Neural cell (in vitro differentiated cells): ENCODE measurements at regions not wholly inside any gene's neighbourhood (a gene's known extent, or its start where the extent isn't known, plus 50 kb on each side); places are given as distances from the start of the nearest gene placed in this dataset.

Experiments used
- H2AFZ ChIP-seq: fragments of 200-600, 300-800 bp; sonication (generic), shearing (Covaris generic); 2 replicates; pipeline ENCODE4 v1.6.0; 2014; ENCODE audit warnings: low read depth, mild to moderate bottlenecking, antibody characterized with exemption, low read length, moderate library complexity
- H3F3A ChIP-seq: fragments of 200-600 bp; shearing (Covaris generic); 2 replicates; pipeline ENCODE4 v1.6.1; 2016; ENCODE audit warnings: mild to moderate bottlenecking, moderate library complexity, mixed read lengths, antibody characterized with exemption, low read length; ENCODE audit not compliant: insufficient read depth, poor library complexity, severe bottlenecking
- H3K27ac ChIP-seq: fragments of 200-600, 300-800 bp; sonication (generic), shearing (Covaris generic); 2 replicates; pipeline ENCODE4 v1.5.1; 2014; ENCODE audit warnings: mild to moderate bottlenecking, low read length, moderate library complexity
- H3K27me3 ChIP-seq: fragments of 300-800, 200-600 bp; sonication (generic), shearing (Covaris generic); 2 replicates; pipeline ENCODE4 v1.6.0; 2014; ENCODE audit warnings: mild to moderate bottlenecking, low read depth, low read length, moderate library complexity; ENCODE audit not compliant: insufficient read depth
- H3K36me3 ChIP-seq: fragments of 300-800, 200-600 bp; sonication (generic), shearing (Covaris generic); 2 replicates; pipeline ENCODE4 v1.5.1; 2014; ENCODE audit warnings: mild to moderate bottlenecking, antibody characterized with exemption, low read length, moderate library complexity; ENCODE audit not compliant: insufficient read depth
- H3K4me2 ChIP-seq: fragments of 300-800, 200-600 bp; sonication (generic), shearing (Covaris generic); 2 replicates; pipeline ENCODE4 v1.6.0; 2014; ENCODE audit warnings: mild to moderate bottlenecking, low read length
- H3K4me3 ChIP-seq: fragments of 300-800, 200-600 bp; sonication (generic), shearing (Covaris generic); 2 replicates; pipeline ENCODE4 v1.5.1; 2014; ENCODE audit warnings: mild to moderate bottlenecking, low read length, moderate library complexity
- H3K79me2 ChIP-seq: fragments of 200-600 bp; shearing (Covaris generic); replicated peaks from 2 replicates; pipeline ENCODE4 v1.6.0; 2014; ENCODE audit warnings: mild to moderate bottlenecking, low read length, moderate library complexity; ENCODE audit not compliant: insufficient read depth
- H3K9ac ChIP-seq: fragments of 300-800, 200-600 bp; sonication (generic), shearing (Covaris generic); 2 replicates; pipeline ENCODE4 v1.6.1; 2016; ENCODE audit warnings: mild to moderate bottlenecking, low read length, mixed read lengths
- H3K9me2 ChIP-seq: fragments of 200-600 bp; shearing (Covaris generic); 2 replicates; pipeline ENCODE4 v1.6.1; 2016; ENCODE audit warnings: mild to moderate bottlenecking, low read length, mixed read lengths; ENCODE audit not compliant: insufficient read depth
- H3K9me3 ChIP-seq: fragments of 200-600, 300-800 bp; sonication (generic), shearing (Covaris generic); 2 replicates; pipeline ENCODE4 v1.6.1; 2016; ENCODE audit warnings: mild to moderate bottlenecking, mixed run types, low read length, moderate library complexity, mixed read lengths
- H4K20me1 ChIP-seq: fragments of 200-600 bp; shearing (Covaris generic); 2 replicates; pipeline ENCODE4 v1.6.1; 2016; ENCODE audit warnings: mild to moderate bottlenecking, mixed run types; ENCODE audit not compliant: insufficient read depth
- EP300 ChIP-seq: fragments of 450-650 bp; conservative IDR thresholded peaks from 2 replicates; pipeline ENCODE4 v1.6.1; 2014; ENCODE audit warnings: antibody characterized with exemption, mild to moderate bottlenecking, moderate library complexity; ENCODE audit not compliant: poor library complexity, severe bottlenecking
- EZH2 ChIP-seq: fragments of 200-600, 300-800 bp; shearing (Covaris generic), sonication (generic); IDR thresholded peaks from 2 replicates; pipeline ENCODE4 v1.6.1; 2014; ENCODE audit warnings: antibody characterized with exemption, low read length, borderline replicate concordance, mild to moderate bottlenecking; ENCODE audit not compliant: insufficient read depth, poor library complexity, severe bottlenecking
- MXI1 ChIP-seq: fragments of 450-650 bp; conservative IDR thresholded peaks from 2 replicates; pipeline ENCODE4 v1.6.1; 2014; ENCODE audit warnings: antibody characterized with exemption, mild to moderate bottlenecking; ENCODE audit not compliant: poor library complexity, severe bottlenecking
- POLR2AphosphoS5 ChIP-seq: IDR thresholded peaks from 2 replicates; pipeline ENCODE4 v1.6.1; 2012
- RAD21 ChIP-seq: fragments of 450-650 bp; conservative IDR thresholded peaks from 2 replicates; pipeline ENCODE4 v1.6.1; 2014; ENCODE audit warnings: antibody characterized with exemption, mild to moderate bottlenecking, moderate library complexity
- SMC3 ChIP-seq: fragments of 450-650 bp; conservative IDR thresholded peaks from 2 replicates; pipeline ENCODE4 v1.6.1; 2014; ENCODE audit warnings: antibody characterized with exemption, mild to moderate bottlenecking, moderate library complexity; ENCODE audit not compliant: poor library complexity
- TAF1 ChIP-seq: IDR thresholded peaks from 2 replicates; pipeline ENCODE4 v1.6.1; 2012; ENCODE audit warnings: low read depth
- TF ChIP-seq, protein P1 (sequence below): IDR thresholded peaks from 2 replicates; pipeline ENCODE4 v1.6.1; 2012; ENCODE audit warnings: borderline replicate concordance
- TF ChIP-seq, protein P2 (sequence below): fragments of 450-650 bp; IDR thresholded peaks from 2 replicates; pipeline ENCODE4 v1.5.1; 2014; ENCODE audit warnings: antibody characterized with exemption, mild to moderate bottlenecking, moderate library complexity; ENCODE audit not compliant: poor library complexity, severe bottlenecking

DNA sequence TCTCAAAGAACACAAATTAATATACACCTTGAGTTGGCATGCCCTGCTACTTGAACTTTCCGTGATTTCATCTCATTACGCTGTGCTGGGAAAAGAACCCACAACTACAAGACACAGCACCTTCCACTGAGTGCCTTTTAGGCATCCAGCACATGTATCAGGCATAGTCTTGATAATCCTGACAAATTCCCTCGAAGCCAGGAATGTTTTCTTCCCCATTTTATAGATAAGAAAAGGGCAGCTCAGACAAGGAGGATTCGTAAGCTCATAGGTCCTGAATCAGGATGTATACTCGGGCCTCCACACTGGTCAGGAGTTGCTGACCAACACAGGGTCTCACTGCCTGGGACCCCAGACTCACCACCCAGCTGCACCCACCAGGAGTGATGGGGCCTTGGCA, 368.6 kb downstream of the TNS3 start:
- no peak overlapping the region for H3K27ac ChIP-seq
- no peaks in the 10 kb centered on the region for H3K27me3 ChIP-seq
- no peak overlapping the region for H3K9ac ChIP-seq
- TF ChIP-seq SMC3 (no peak), POLR2AphosphoS5 (no peak), EZH2 (no peak), TAF1 (no peak), MXI1 (no peak), EP300 (no peak), RAD21 (no peak)
- TF ChIP-seq, protein P1, sequence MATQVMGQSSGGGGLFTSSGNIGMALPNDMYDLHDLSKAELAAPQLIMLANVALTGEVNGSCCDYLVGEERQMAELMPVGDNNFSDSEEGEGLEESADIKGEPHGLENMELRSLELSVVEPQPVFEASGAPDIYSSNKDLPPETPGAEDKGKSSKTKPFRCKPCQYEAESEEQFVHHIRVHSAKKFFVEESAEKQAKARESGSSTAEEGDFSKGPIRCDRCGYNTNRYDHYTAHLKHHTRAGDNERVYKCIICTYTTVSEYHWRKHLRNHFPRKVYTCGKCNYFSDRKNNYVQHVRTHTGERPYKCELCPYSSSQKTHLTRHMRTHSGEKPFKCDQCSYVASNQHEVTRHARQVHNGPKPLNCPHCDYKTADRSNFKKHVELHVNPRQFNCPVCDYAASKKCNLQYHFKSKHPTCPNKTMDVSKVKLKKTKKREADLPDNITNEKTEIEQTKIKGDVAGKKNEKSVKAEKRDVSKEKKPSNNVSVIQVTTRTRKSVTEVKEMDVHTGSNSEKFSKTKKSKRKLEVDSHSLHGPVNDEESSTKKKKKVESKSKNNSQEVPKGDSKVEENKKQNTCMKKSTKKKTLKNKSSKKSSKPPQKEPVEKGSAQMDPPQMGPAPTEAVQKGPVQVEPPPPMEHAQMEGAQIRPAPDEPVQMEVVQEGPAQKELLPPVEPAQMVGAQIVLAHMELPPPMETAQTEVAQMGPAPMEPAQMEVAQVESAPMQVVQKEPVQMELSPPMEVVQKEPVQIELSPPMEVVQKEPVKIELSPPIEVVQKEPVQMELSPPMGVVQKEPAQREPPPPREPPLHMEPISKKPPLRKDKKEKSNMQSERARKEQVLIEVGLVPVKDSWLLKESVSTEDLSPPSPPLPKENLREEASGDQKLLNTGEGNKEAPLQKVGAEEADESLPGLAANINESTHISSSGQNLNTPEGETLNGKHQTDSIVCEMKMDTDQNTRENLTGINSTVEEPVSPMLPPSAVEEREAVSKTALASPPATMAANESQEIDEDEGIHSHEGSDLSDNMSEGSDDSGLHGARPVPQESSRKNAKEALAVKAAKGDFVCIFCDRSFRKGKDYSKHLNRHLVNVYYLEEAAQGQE = no peak
- TF ChIP-seq, protein P2, sequence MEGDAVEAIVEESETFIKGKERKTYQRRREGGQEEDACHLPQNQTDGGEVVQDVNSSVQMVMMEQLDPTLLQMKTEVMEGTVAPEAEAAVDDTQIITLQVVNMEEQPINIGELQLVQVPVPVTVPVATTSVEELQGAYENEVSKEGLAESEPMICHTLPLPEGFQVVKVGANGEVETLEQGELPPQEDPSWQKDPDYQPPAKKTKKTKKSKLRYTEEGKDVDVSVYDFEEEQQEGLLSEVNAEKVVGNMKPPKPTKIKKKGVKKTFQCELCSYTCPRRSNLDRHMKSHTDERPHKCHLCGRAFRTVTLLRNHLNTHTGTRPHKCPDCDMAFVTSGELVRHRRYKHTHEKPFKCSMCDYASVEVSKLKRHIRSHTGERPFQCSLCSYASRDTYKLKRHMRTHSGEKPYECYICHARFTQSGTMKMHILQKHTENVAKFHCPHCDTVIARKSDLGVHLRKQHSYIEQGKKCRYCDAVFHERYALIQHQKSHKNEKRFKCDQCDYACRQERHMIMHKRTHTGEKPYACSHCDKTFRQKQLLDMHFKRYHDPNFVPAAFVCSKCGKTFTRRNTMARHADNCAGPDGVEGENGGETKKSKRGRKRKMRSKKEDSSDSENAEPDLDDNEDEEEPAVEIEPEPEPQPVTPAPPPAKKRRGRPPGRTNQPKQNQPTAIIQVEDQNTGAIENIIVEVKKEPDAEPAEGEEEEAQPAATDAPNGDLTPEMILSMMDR = no peak
- no peaks in the 10 kb centered on the region for H3K9me2 ChIP-seq
- no peak overlapping the region for H3K4me2 ChIP-seq
- no peak overlapping the region for H3K4me3 ChIP-seq
- H3K36me3 ChIP-seq = no peaks in the 10 kb centered on the region
- H3F3A ChIP-seq = no peaks in the 10 kb centered on the region
- H3K9me3 ChIP-seq = no peaks in the 10 kb centered on the region
- no peak overlapping the region for H2AFZ ChIP-seq
- H3K79me2 ChIP-seq = no peaks in the 10 kb centered on the region
- H4K20me1 ChIP-seq = no peaks in the 10 kb centered on the region

DNA sequence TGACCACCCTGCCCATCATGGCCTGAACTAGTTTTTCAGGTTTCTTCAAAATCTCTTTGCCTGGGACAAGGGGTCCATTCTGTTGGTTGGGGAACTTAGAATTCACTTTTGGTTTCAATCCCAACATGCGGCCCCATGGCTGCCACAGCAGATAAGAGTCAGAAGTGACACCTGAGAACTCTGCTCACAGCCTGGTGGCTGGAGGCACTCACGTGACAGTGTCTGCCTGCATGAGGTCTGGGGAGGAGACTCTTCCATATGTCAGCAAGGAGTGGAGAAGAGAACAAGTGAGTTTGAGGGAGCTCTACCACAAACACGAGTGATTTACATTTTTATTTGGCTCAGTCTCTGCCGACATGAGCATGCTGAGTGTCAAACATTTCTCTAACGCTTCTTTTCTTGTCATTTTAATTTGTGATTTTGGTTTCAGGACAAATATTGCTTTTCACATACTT, 370.4 kb downstream of the TNS3 start:
- Histone ChIP-seq H3K4me2 (no peak overlapping the region), H3K9me3 (no peaks in the 10 kb centered on the region), H3K4me3 (no peak overlapping the region), H3K9ac (no peak overlapping the region), H3F3A (no peaks in the 10 kb centered on the region), H3K9me2 (no peaks in the 10 kb centered on the region), H3K27ac (no peak overlapping the region), H3K79me2 (no peaks in the 10 kb centered on the region), H3K27me3 (no peaks in the 10 kb centered on the region), H4K20me1 (no peaks in the 10 kb centered on the region), H3K36me3 (no peaks in the 10 kb centered on the region), H2AFZ (no peak overlapping the region)
- TF ChIP-seq TAF1 (no peak), RAD21 (no peak), EP300 (no peak), EZH2 (no peak), POLR2AphosphoS5 (no peak), SMC3 (no peak), MXI1 (no peak)
- TF ChIP-seq, protein P1 = no peak
- TF ChIP-seq, protein P2 = no peak
